Suprapubic skin (tissue), 4 donors: ENCODE measurements at regions not wholly inside any gene's neighbourhood (a gene's known extent, or its start where the extent isn't known, plus 50 kb on each side); places are given as distances from the start of the nearest gene placed in this dataset.

ENCODE experiments used
- DNase-seq, 2 donors: peaks; one replicate each; pipeline ENCODE4 v3.0.0-alpha.2; 2019; ENCODE audit warnings: low spot score in 2 of 2
- H3K27ac ChIP-seq: fragments of 200-600 bp; sonication (generic); one replicate; pipeline ENCODE4 v1.5.1; 2019
- H3K27me3 ChIP-seq: fragments of 200-600 bp; sonication (generic); one replicate; pipeline ENCODE4 v1.5.1; 2019
- H3K36me3 ChIP-seq: fragments of 200-600 bp; sonication (generic); one replicate; pipeline ENCODE4 v1.5.1; 2019
- H3K4me1 ChIP-seq: fragments of 200-600 bp; sonication (generic); one replicate; pipeline ENCODE4 v1.5.1; 2019
- H3K4me3 ChIP-seq: fragments of 200-600 bp; sonication (generic); one replicate; pipeline ENCODE4 v1.5.1; 2019; ENCODE audit warnings: mild to moderate bottlenecking
- H3K9me3 ChIP-seq: fragments of 200-600 bp; sonication (generic); one replicate; pipeline ENCODE4 v1.5.1; 2019
- EP300 ChIP-seq: sonication (generic); formaldehyde crosslinking; IDR thresholded peaks from one replicate; pipeline ENCODE4 v1.6.1; 2017; ENCODE audit warnings: antibody characterized with exemption
- POLR2A ChIP-seq, 2 donors: fragments of 450-650 bp; IDR thresholded peaks; one replicate each; pipeline ENCODE4 v1.6.1; 2017; ENCODE audit warnings: antibody characterized with exemption in 2 of 2, mild to moderate bottlenecking in 2 of 2, moderate library complexity in 2 of 2
- POLR2AphosphoS5 ChIP-seq, 3 donors: sonication (generic); formaldehyde crosslinking; IDR thresholded peaks; one replicate each; pipeline ENCODE4 v1.6.1; 2017; ENCODE audit warnings: antibody characterized with exemption in 3 of 3
- WGBS: methylation state at CpG from one replicate; pipeline ENCODE4 v1.1.5; 2018; 5-methylcytosine and 5-hydroxymethylcytosine counted together
- TF ChIP-seq, protein P1 (sequence below), 2 donors: fragments of 200-600 bp in 1 of 2; fragments of 450-650 bp in 1 of 2; sonication (generic) in 1 of 2; IDR thresholded peaks; one replicate each; pipeline ENCODE4 v1.5.1; 2016 to 2019; ENCODE audit warnings: antibody characterized with exemption in 2 of 2, mild to moderate bottlenecking in 1 of 2, moderate library complexity in 1 of 2

- 68% methylated on average over 2 of the region's 2 CpGs for whole genome bisulfite sequencing
- Histone ChIP-seq H3K9me3 (no peaks in the 10 kb centered on the region), H3K27me3 (no peaks in the 10 kb centered on the region), H3K4me3 (no peak overlapping the region), H3K4me1 (no peaks in the 10 kb centered on the region), H3K36me3 (no peaks in the 10 kb centered on the region), H3K27ac (no peak overlapping the region)
- TF ChIP-seq, protein P1, sequence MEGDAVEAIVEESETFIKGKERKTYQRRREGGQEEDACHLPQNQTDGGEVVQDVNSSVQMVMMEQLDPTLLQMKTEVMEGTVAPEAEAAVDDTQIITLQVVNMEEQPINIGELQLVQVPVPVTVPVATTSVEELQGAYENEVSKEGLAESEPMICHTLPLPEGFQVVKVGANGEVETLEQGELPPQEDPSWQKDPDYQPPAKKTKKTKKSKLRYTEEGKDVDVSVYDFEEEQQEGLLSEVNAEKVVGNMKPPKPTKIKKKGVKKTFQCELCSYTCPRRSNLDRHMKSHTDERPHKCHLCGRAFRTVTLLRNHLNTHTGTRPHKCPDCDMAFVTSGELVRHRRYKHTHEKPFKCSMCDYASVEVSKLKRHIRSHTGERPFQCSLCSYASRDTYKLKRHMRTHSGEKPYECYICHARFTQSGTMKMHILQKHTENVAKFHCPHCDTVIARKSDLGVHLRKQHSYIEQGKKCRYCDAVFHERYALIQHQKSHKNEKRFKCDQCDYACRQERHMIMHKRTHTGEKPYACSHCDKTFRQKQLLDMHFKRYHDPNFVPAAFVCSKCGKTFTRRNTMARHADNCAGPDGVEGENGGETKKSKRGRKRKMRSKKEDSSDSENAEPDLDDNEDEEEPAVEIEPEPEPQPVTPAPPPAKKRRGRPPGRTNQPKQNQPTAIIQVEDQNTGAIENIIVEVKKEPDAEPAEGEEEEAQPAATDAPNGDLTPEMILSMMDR (IDR thresholded peaks at IDR 0.05): no peak
- TF ChIP-seq POLR2AphosphoS5 (IDR thresholded peaks at IDR 0.05) (no peak), POLR2A (IDR thresholded peaks at IDR 0.05) (no peak)
- no peak for DNase-seq
Observed at GRCh38 chr4:55723403-55723802, 87.3 kb upstream of the NMU start.

DNA sequence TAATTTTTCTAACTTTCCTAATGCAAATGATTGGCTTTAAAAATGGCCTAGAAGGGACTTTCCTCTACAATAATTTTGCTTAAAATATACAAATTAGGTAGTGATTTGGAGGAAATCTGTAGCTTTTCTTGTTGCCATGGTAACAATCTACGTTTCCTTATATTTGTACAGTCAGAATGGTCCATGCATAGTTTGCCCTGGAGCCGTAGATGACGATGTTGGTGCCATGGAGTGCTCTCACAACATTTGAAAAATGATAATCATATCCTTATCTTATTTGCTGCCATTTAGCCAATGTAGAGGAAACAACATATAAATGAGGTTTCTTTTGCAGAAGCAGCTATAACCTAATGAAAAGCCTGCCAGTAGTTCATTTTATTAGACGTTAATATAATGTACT is 89.0 kb upstream of the NMU start:
- WGBS: 66% methylated on average over 4 of the region's 4 CpGs
- H3K36me3 ChIP-seq: no peaks in the 10 kb centered on the region
- no peak for DNase-seq
- H3K27me3 ChIP-seq: no peaks in the 10 kb centered on the region
- no peak overlapping the region for H3K4me3 ChIP-seq
- TF ChIP-seq POLR2AphosphoS5 (IDR thresholded peaks at IDR 0.05): no peak
- no peak for TF ChIP-seq POLR2A (IDR thresholded peaks at IDR 0.05)
- TF ChIP-seq, protein P1 (IDR thresholded peaks at IDR 0.05): no peak
- no peak for TF ChIP-seq EP300
- no peaks in the 10 kb centered on the region for H3K4me1 ChIP-seq
- H3K27ac ChIP-seq: no peak overlapping the region
- H3K9me3 ChIP-seq: no peaks in the 10 kb centered on the region

- Histone ChIP-seq H3K9me3 (no peaks in the 10 kb centered on the region), H3K4me1 (no peaks in the 10 kb centered on the region), H3K4me3 (no peak overlapping the region), H3K27me3 (no peaks in the 10 kb centered on the region), H3K27ac (no peak overlapping the region), H3K36me3 (no peaks in the 10 kb centered on the region)
- TF ChIP-seq, protein P1 (IDR thresholded peaks at IDR 0.05): no peak
- TF ChIP-seq POLR2A (IDR thresholded peaks at IDR 0.05) (no peak), EP300 (no peak), POLR2AphosphoS5 (IDR thresholded peaks at IDR 0.05) (no peak)
- WGBS: 88% methylated on average over 2 of the region's 2 CpGs
- no peak for DNase-seq
Observed at GRCh38 chr4:55727746-55728145, 91.6 kb upstream of the NMU start.

DNA sequence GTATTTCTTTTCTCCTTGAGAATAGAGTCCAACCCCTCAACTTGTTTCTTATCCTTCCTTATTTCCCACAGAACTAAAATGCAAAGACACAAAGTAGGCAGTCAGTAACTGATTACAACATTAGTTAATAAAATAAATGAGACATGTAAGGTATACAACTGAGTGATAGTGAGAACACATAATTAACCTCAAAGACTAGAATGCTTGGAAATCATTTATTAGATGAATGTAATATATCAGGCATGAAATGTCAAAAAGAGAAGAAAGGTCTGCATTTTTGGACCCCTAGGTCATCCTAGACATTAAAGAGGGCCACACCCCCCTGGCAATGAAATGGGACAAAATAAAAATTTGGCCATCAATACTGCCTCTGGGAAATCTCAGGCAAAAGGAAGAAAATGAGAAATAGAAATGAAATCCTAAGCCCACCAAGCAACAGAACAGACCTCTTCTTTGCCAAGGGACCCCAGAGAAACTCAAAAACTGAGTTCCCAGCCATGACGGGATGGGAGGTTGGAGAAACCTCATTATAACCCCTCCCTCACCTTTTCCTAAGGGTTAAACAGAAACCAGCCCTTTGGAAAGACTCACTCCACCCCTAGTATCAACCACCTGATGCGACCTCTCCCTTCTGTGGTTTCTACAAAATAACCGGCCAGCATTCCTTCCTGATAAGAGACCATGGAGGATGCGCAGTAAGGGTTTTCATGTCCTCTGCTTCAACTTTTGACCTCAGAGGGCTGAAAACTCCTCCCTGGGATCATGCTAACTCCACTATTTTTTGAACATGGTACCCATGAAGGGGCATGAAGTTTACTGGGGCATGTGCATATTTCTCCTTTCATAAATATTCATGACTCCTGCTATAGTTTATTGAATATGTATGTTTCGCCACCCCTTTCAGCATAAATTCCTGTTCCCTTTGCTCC is 90.0 kb upstream of the EXOC1L start:
- Histone ChIP-seq H3K27ac (no peak overlapping the region), H3K27me3 (no peaks in the 10 kb centered on the region), H3K36me3 (no peaks in the 10 kb centered on the region), H3K4me1 (peaks cover 7% of the 10 kb centered on the region), H3K9me3 (no peaks in the 10 kb centered on the region), H3K4me3 (no peak overlapping the region)
- TF ChIP-seq POLR2AphosphoS5 (IDR thresholded peaks at IDR 0.05) (no peak), POLR2A (IDR thresholded peaks at IDR 0.05) (no peak), EP300 (no peak)
- TF ChIP-seq, protein P1 (IDR thresholded peaks at IDR 0.05): no peak
- 84% methylated on average over 5 of the region's 5 CpGs for WGBS
- no peak for DNase-seq

- no peaks in the 10 kb centered on the region for H3K36me3 ChIP-seq
- no peaks in the 10 kb centered on the region for H3K9me3 ChIP-seq
- H3K27ac ChIP-seq: no peak overlapping the region
- no peak for DNase-seq
- H3K4me3 ChIP-seq: no peak overlapping the region
- H3K4me1 ChIP-seq: peaks cover 7% of the 10 kb centered on the region
- TF ChIP-seq POLR2AphosphoS5 (IDR thresholded peaks at IDR 0.05): no peak
- TF ChIP-seq POLR2A (IDR thresholded peaks at IDR 0.05): no peak
- TF ChIP-seq, protein P1 (IDR thresholded peaks at IDR 0.05): no peak
- TF ChIP-seq EP300: no peak
- WGBS: 87% methylated on average over 2 of the region's 2 CpGs
- peaks cover 2% of the 10 kb centered on the region for H3K27me3 ChIP-seq
Observed at GRCh38 chr4:55730280-55730931, 89.2 kb upstream of the EXOC1L start.
